K562 (cell line): ENCODE measurements at regions not wholly inside any gene's neighbourhood (a gene's known extent, or its start where the extent isn't known, plus 50 kb on each side); places are given as distances from the start of the nearest gene placed in this dataset.
A peak's percentile ranks its signal among the peaks of the same experiment; 100 is the strongest.

Experiments
- ATAC-seq: fragments of 200-7000 bp; cut with Tn5 transposase; 3 replicates; pipeline ENCODE4 v1.9.1; 2020; ENCODE audit warnings: moderate library complexity
- BruUV-seq: library from RNA; stranded (reverse); fragments of 400-500 nt; replicated peaks from 2 replicates; lab custom pipeline; 2021; lab: Mats Ljungman, UMichigan
- CTCF ChIA-PET: fragments of 300-600 bp; formaldehyde crosslinking; extraction: SDS; loops from one replicate; lab custom pipeline; 2021; ENCODE audit warnings: low intra/inter-chr PET ratio; lab: Yijun Ruan, JAX
- POLR2A ChIA-PET: fragments of 300-600, 350-650 bp; sonication (Branson Sonifier 250); formaldehyde crosslinking; extraction: SDS; loops from one replicate; lab custom pipeline; 2021; ENCODE audit warnings: antibody characterized with exemption, inconsistent platforms; lab: Yijun Ruan, JAX
- DNase-seq, 4 experiments: peaks; one replicate each; pipeline versions ENCODE4 v3.0.0 to v3.0.0-alpha.2; 2011 to 2018; ENCODE audit warnings: low spot score in 3 of 4, mixed read lengths in 3 of 4; ENCODE audit errors: extremely low read depth in 1 of 4
- FAIRE-seq: peaks from 2 replicates; lab custom pipeline; 2011; peaks lifted over from hg19 to GRCh38; lab: Jason Lieb, UNC
- H2AFZ ChIP-seq: 2 replicates; pipeline ENCODE4 v1.6.0; 2011; ENCODE audit warnings: low read depth, low read length, control low read depth, inconsistent platforms
- H3K27ac ChIP-seq: fragments of 200-600 bp; 3 replicates; pipeline ENCODE4 v1.8.0; 2011; ENCODE audit warnings: low read depth, mild to moderate bottlenecking, control low read depth, inconsistent platforms, low read length, moderate library complexity, mixed read lengths; ENCODE audit errors: extremely low read depth
- H3K27me3 ChIP-seq, 2 experiments: fragments of 300-600 bp in 1 of 2; 2 replicates in 1 of 2; 3 replicates in 1 of 2; pipeline versions ENCODE4 v1.6.0 to v1.8.0; 2011; ENCODE audit warnings: inconsistent platforms in 2 of 2, low read length in 2 of 2, mild to moderate bottlenecking in 1 of 2, mixed read lengths in 1 of 2, moderate library complexity in 1 of 2; ENCODE audit not compliant: control insufficient read depth in 2 of 2, insufficient read depth in 2 of 2
- H3K36me3 ChIP-seq: fragments of 300-600 bp; 3 replicates; pipeline ENCODE4 v1.8.0; 2011; ENCODE audit warnings: mild to moderate bottlenecking, low read length, inconsistent platforms; ENCODE audit not compliant: control insufficient read depth, insufficient read depth
- H3K4me1 ChIP-seq, 2 experiments: fragments of 200-600 bp in 1 of 2; replicated peaks in 1 of 2; 2 replicates in 1 of 2; 3 replicates in 1 of 2; pipeline versions ENCODE4 v1.5.1 to v1.8.0; 2011; ENCODE audit warnings: inconsistent platforms in 2 of 2, low read length in 2 of 2, mild to moderate bottlenecking in 1 of 2, mixed read lengths in 1 of 2, moderate library complexity in 1 of 2; ENCODE audit not compliant: control insufficient read depth in 2 of 2, insufficient read depth in 2 of 2
- H3K4me2 ChIP-seq: 2 replicates; pipeline ENCODE4 v1.6.1; 2011; ENCODE audit warnings: low read length, control low read depth, inconsistent platforms, mixed read lengths; ENCODE audit not compliant: insufficient read depth
- H3K4me3 ChIP-seq: fragments of 200-600 bp; sonication (generic), shearing (Covaris generic); 2 replicates; pipeline ENCODE4 v1.5.1; 2016; ENCODE audit warnings: control low read depth, inconsistent platforms
- H3K79me2 ChIP-seq: fragments of 200-600 bp; 3 replicates; pipeline ENCODE4 v1.8.0; 2011; ENCODE audit warnings: low read length, inconsistent platforms; ENCODE audit not compliant: control insufficient read depth, insufficient read depth
- H3K9ac ChIP-seq, 2 experiments: 2 replicates each; pipeline versions ENCODE4 v1.6.0 to v1.6.1; 2011; ENCODE audit warnings: low read depth in 2 of 2, low read length in 2 of 2, control low read depth in 1 of 2, inconsistent platforms in 1 of 2, mild to moderate bottlenecking in 1 of 2, mixed read lengths in 1 of 2; ENCODE audit not compliant: insufficient read depth in 1 of 2
- H3K9me1 ChIP-seq: one replicate; pipeline ENCODE4 v1.6.0; 2011; ENCODE audit warnings: inconsistent platforms, mild to moderate bottlenecking, low read length, moderate library complexity; ENCODE audit not compliant: control insufficient read depth, insufficient read depth
- H3K9me3 ChIP-seq: replicated peaks from 2 replicates; pipeline ENCODE4 v1.5.1; 2011; ENCODE audit warnings: low read depth, low read length, inconsistent platforms; ENCODE audit not compliant: control insufficient read depth, insufficient read depth
- H4K20me1 ChIP-seq: replicated peaks from 2 replicates; pipeline ENCODE4 v1.6.1; 2011; ENCODE audit warnings: low read length, inconsistent platforms, mixed read lengths; ENCODE audit not compliant: control insufficient read depth, insufficient read depth
- FOXO4 ChIP-seq: fragments of 450-650 bp; formaldehyde crosslinking; IDR thresholded peaks from 2 replicates; pipeline ENCODE4 v1.4.0; 2020; ENCODE audit warnings: mild to moderate bottlenecking, moderate library complexity
- RCOR1 ChIP-seq, 2 experiments: IDR thresholded peaks; 2 replicates each; pipeline ENCODE4 v1.6.1; 2012; ENCODE audit warnings: low read depth in 2 of 2, low read length in 2 of 2, borderline replicate concordance in 1 of 2, improper control_type of control experiment in 1 of 2
- SPI1 ChIP-seq: IDR thresholded peaks from 2 replicates; pipeline ENCODE4 v1.6.1; 2011; ENCODE audit warnings: low read depth, low read length, control low read depth, borderline replicate concordance
- WGBS: fragments of 100-300 bp; shearing (Covaris generic); methylation state at CpG from one replicate; pipeline ENCODE4 v1.1.6; 2016; ENCODE audit warnings: low coverage, mixed read lengths; ENCODE audit not compliant: insufficient coverage; ENCODE audit errors: missing lambda C conversion rate; 5-methylcytosine and 5-hydroxymethylcytosine counted together
- in situ Hi-C: fragments of 300-500 bp; cut with MboI; formaldehyde crosslinking; loops from 4 replicates; pipeline ENCODE4 v1.15.0; 2018; ENCODE audit warnings: inconsistent platforms, mixed read lengths
- intact Hi-C: fragments of 100-400 bp; cut with micrococcal nuclease; formaldehyde crosslinking; loops from 2 replicates; pipeline ENCODE4 v1.14.2; 2022

GRCh38 chr2:67950018-67950417 is 112.8 kb downstream of the C1D start:
- Histone ChIP-seq H2AFZ (no peak overlapping the region), H3K4me3 (no peak overlapping the region), H3K27ac (no peak overlapping the region), H3K79me2 (no peaks in the 10 kb centered on the region), H3K4me1 (no peaks in the 10 kb centered on the region), H3K9ac (no peak overlapping the region), H3K4me2 (no peak overlapping the region), H3K9me1 (no peaks in the 10 kb centered on the region), H3K36me3 (no peaks in the 10 kb centered on the region), H3K9me3 (no peaks in the 10 kb centered on the region), H3K27me3 (peaks cover 0 to 5% of the 10 kb centered on the region in 2 experiments; a peak in 1 of 5 replicates), H4K20me1 (no peaks in the 10 kb centered on the region)
- ATAC-seq, result no peak
- CTCF ChIA-PET, result no interaction called here
- DNase-seq, result no peak
- intact Hi-C loops (no loop called here), in situ Hi-C loops (no loop called here)
- POLR2A ChIA-PET, result no interaction called here
- 0% methylated on average over 2 of the region's 2 CpGs for WGBS
- no TSS peak for BruUV-seq
- FAIRE-seq, result no peak
- TF ChIP-seq SPI1, result peak; percentile 83
- no peak for TF ChIP-seq RCOR1 (IDR thresholded peaks at IDR 0.05; ENCODE audit: borderline replicate concordance in 1 of 2, low read depth in 2 of 2, low read length in 2 of 2)

GRCh38 chr2:67950919-67951318 is 111.9 kb downstream of the C1D start:
- Histone ChIP-seq H3K4me1 (no peaks in the 10 kb centered on the region), H4K20me1 (no peaks in the 10 kb centered on the region), H3K9me3 (no peaks in the 10 kb centered on the region), H3K9ac (no peak overlapping the region)
- BruUV-seq, result no TSS peak
- 0% methylated on average over 2 of the region's 2 CpGs for WGBS
- intact Hi-C loops, result no loop called here
- CTCF ChIA-PET, result no interaction called here
- TF ChIP-seq FOXO4 (CRISPR knock-in tag), result no peak
- TF ChIP-seq, all 486 proteins: peak for 0
- H3K36me3 ChIP-seq, result no peaks in the 10 kb centered on the region
- H2AFZ ChIP-seq, result no peak overlapping the region
- no peak overlapping the region for H3K4me2 ChIP-seq
- no peaks in the 10 kb centered on the region for H3K9me1 ChIP-seq
- DNase-seq (no peak), FAIRE-seq (no peak), ATAC-seq (no peak)
- no peak overlapping the region for H3K27ac ChIP-seq
- H3K79me2 ChIP-seq, result no peaks in the 10 kb centered on the region
- POLR2A ChIA-PET, result no interaction called here
- peaks cover 0 to 5% of the 10 kb centered on the region in 2 experiments; a peak in 1 of 5 replicates for H3K27me3 ChIP-seq
- in situ Hi-C loops, result no loop called here
- no peak overlapping the region for H3K4me3 ChIP-seq
